Ovary (tissue), 1 donor: ENCODE measurements at regions not wholly inside any gene's neighbourhood (a gene's known extent, or its start where the extent isn't known, plus 50 kb on each side); places are given as distances from the start of the nearest gene placed in this dataset.

ENCODE experiments used
- EP300 ChIP-seq: sonication (generic); formaldehyde crosslinking; IDR thresholded peaks from one replicate; pipeline ENCODE4 v1.6.1; 2017; ENCODE audit warnings: antibody characterized with exemption
- POLR2A ChIP-seq: fragments of 450-650 bp; IDR thresholded peaks from one replicate; pipeline ENCODE4 v1.6.1; 2017; ENCODE audit warnings: antibody characterized with exemption, mild to moderate bottlenecking, moderate library complexity

- TF ChIP-seq POLR2A (no peak), EP300 (no peak)
Observed at GRCh38 chr4:52187603-52188002, 136.5 kb downstream of the SPATA18 start.
